ENCODE measurements at regions not wholly inside any gene's neighbourhood (a gene's known extent, or its start where the extent isn't known, plus 50 kb on each side); places are given as distances from the start of the nearest gene placed in this dataset.
"Not testable (repeated sequence)": the region's sequence is repeated elsewhere in the genome, so short reads cannot be mapped to it uniquely, and the experiment has no call there.

DNA sequence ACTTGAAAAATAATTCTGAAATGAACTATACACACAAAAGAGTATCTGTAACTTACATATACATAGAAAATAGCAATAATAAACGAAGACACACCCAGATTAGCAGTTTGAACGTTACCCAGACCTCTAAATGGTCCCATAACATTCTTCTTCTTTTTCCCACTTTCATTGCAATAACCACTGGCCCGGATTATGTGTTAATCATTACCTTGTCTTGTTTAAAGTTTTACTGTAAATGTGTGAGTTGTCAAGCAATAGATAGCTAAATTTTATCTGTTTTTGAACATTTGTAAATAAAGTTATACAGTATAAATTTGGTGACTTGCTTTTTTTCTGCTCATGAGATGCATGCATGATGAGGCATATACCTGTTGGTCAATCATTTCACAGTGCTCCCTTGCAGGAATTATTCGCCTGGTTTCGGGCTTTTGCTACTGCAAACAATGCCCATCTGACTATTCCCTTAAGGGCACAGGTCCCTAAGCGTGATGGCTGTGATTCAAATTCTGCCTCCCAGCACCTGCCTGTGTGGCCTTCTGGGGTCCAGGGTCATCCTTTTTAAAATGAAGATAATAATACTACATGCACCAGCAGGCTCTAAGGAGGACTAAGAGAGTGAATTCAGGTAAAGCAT lies 66.1 kb downstream of the GADD45G start:
- no peak for DNase-seq (ENCODE audit: low read depth)

GRCh38 chr9:89674667-89675057 lies 69.8 kb downstream of the GADD45G start:
- DNase-seq (ENCODE audit: low read depth) = no peak

DNA sequence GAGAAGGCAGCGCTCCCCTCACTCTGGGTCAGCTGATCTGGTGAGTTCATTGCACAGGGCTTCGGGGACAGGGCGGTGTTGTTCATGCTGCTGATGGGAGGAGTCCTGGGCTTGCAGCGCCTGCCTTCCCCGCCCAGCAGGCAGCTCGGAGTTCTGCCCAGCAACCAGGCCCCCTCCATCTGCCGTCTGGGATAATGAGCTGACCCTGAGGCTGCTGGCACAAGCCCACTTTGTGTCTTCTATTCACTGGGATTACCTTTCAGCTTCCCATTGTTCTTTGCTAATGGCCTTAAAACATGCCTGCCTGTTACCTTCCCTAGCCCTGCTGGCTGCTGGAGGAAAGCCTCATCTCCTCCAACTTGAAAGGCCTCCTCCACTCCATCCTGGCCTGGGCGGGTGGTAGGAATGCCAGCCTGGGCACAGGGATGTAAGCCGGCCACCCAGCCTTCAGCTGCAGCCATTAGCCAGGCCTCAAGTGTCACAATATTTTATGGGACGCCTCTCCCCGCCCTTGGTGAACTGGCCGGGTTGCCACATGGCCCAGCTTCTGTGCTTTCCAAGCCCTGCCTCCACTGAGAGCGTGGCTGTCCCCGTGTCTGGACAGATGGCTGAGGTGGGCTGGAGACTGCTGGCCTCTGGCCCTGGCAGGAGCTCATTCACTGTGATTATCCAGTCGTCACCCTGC lies 70.4 kb downstream of the GADD45G start:
- DNase-seq (ENCODE audit: low read depth) = no peak

GRCh38 chr9:89676281-89676680 lies 71.5 kb downstream of the GADD45G start:
- no peak for DNase-seq (ENCODE audit: low read depth)

- no peak for DNase-seq (ENCODE audit: low read depth)
These were observed 73.0 kb downstream of the GADD45G start for GRCh38 chr9:89677702-89678395.

GRCh38 chr9:89678396-89679015 lies 73.7 kb downstream of the GADD45G start:
- DNase-seq (ENCODE audit: low read depth) = no peak

DNA sequence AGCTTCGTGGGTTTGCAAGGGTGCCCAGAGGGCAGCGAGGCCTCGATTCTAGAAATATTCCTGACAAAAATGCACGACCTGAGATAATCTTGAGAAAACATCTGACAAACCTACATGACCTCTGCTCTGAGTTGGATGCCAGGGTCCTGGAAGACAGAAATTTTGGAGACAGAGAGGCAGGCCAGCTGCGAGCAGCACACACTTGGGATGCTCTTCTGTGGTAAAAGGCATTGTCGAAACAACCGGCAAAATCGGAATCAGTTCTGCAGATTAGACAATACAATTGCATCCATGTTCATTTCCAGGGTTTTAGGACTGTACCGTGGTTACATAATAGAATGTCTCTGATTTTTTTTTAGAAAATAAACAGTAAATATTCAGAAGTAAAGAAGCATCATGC lies 74.2 kb downstream of the GADD45G start:
- DNase-seq (ENCODE audit: low read depth) = no peak

GRCh38 chr9:89679581-89679980 lies 74.8 kb downstream of the GADD45G start:
- no peak for DNase-seq (ENCODE audit: low read depth)

DNA sequence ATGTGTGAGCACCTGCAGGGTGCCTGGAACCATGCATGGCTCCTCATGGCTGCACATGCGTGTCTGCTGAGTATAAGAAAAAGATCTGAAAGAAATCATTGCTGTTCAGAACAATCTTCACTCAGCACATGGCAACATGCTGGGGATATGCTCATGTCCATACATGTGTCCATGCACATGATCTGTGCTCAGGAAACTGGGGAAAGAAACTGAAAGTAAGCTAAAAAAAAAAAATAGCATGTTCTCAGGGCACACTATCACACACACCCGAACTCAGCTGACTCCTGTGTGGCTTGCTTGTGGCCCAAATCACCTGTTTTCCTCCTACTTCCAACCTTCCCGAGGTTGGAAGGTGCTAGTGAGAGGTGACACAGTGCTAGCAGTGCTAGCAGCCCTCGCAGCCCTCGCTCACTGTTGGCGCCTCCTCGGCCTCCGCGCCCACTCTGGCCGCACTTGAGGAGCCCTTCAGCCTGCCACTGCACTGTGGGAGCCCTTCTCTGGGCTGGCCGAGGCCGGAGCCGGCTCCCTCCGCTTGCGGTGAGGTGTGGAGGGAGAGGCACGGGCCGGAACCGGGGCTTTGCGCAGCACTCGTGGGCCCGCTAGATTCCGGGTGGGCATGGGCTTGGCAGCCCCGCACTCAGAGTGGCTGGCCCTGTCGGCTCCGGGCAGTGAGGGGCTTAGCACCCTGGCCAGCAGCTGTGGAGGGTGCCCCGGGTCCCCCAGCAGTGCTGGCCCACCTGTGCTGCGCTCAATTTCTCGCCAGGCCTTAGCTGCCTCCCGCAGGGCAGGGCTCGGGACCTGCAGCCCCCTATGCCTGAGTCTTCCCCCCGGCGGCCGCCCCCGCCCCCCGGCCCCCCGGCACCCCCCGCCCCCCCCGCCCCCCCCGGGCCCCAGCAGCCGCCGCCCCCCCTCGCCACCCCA lies 76.0 kb downstream of the GADD45G start:
- DNase-seq (ENCODE audit: low read depth) = no peak

- not testable (repeated sequence) for DNase-seq (ENCODE audit: low read depth)
These were observed 76.7 kb downstream of the GADD45G start for GRCh38 chr9:89681468-89681859.

GRCh38 chr9:89683626-89684025 lies 78.8 kb downstream of the GADD45G start:
- no peak for DNase-seq (ENCODE audit: low read depth)

GRCh38 chr9:89684218-89684617 lies 79.4 kb downstream of the GADD45G start:
- DNase-seq (ENCODE audit: low read depth) = no peak

- no peak for DNase-seq (ENCODE audit: low read depth)
These were observed 80.3 kb downstream of the GADD45G start for GRCh38 chr9:89684912-89685636.

DNA sequence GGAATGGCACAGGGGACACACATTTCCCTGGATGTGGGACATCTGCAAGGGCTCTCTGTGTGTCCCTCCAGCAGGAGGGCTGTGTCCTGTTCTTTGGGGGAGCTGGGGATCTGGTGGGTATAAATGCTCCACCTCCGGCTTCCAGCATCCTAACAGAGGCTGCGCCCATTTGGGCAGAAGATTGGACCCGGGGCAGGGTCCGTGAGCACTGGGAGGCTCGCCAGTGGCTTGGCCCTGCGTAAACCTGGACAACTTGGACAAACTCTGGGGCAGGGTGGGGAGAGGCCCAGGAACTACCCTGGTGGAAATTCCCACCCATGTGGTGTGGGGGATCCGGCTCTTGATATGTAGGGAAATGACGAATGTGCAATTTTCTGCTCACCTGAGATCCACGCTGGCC lies 80.9 kb downstream of the GADD45G start:
- DNase-seq (ENCODE audit: low read depth) = no peak

DNA sequence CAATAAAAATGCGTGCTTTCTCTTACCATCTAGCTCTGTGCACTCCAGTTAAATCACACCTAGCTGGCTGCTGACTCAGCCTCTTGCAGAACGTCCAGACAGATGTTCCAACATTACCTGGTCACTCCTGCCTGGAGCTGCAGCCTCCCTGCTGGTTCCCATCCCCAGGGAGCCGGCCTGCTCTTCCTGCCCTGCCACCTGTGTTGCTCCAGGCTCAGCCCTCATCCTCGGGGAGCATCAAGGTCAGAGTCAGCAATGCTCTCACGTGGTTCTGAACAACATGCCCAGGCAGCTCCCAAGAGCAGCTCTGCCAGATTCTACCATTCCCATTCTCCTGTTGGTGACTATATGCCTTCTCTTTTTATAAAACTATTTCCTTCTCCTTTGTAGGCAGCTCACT lies 81.3 kb downstream of the GADD45G start:
- no peak for DNase-seq (ENCODE audit: low read depth)

DNA sequence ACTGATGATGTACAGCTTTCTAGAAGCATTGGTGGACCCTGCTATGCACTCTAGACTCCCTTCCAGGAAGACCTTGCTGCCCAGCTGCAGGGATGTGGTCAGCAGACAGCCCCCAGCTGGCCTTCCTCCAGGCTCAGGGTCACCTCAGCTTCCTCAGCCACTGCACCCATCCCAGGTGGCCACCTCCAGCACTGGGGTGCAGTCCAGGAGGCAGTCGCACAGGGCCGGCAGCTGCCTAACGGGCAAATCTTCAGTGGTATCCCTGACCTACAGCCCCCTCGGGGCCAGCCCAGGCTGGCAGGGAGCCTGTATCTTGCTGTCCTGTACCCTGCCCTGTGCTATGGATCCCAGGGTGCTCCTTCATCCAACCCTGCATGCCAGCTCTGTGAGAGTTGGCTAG lies 81.8 kb downstream of the GADD45G start:
- DNase-seq (ENCODE audit: low read depth) = no peak

DNA sequence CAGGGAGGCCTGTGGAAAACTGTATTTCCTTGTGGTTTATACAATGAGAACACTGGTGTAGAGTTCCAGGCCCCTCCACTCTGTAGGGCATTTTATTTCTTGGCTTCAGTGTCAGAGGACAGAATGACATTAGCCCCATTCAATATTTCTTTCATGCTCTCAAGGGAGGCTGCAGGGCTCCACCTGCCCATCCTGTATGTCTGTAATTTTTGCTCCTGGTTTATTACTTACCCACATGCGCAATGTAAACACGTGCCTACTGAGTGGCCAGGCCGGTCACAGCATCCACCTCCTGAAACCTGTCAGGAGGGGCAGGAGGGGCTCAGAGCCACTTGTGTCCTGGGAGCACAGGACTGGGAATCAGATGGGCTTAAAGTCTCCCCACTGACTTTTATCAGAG lies 82.4 kb downstream of the GADD45G start:
- no peak for DNase-seq (ENCODE audit: low read depth)

- DNase-seq (ENCODE audit: low read depth) = no peak
These were observed 83.0 kb downstream of the GADD45G start for GRCh38 chr9:89687848-89688247.

- not testable (repeated sequence) for DNase-seq (ENCODE audit: low read depth)
These were observed 84.5 kb downstream of the GADD45G start for GRCh38 chr9:89689321-89689720.

DNA sequence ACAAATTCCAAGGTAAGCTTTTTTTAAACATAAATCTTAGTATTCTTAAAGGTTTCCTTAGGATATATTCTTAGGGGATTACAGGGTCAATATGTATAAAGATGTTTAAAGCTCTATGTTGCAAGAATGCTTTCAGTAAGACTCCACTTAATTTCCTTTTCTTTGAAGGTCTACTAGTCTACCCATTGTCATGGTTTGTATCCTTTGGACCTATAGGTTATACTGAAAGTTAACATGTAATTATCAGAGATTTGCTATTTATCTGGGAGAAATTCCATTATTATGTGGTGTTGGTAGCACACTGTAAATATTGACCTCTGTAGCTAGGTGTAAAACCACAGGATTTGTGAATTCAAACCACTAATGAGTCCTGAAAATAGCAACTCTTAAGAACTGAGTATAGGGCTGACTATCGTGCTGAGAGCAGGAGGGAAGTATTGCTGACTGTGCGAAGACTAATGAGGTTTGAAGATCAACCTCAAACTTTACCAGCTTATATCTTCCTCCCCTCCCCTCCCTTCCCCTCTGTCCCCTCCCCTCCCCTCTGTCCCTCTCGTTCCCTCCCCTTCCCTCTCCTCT lies 85.6 kb downstream of the GADD45G start:
- no peak for DNase-seq (ENCODE audit: low read depth)

DNA sequence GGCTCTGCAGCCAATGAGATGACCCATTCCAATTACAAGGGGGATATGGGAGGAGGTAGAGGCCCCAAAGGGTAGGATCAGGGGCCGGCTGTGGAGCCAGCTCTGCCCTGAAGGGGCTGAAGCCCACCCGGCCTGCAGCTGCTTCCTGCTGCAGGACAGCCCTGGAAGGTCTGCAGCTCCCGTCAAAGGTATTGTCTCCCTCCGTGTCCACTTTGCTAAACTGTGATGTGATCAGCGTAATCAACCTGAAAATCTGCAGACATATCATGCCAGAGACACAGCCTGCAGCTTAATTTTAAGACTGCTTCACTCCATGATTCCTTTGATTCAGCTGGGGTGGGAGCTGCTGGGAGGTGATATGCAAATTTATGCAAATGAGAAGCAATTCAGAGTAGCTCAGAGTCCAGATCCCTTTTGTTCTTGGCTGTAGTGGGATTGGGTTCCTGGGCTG lies 90.7 kb downstream of the GADD45G start:
- no peak for DNase-seq (ENCODE audit: low read depth)
